HTR-8/SVneo (cell line): ENCODE measurements at regions not wholly inside any gene's neighbourhood (a gene's known extent, or its start where the extent isn't known, plus 50 kb on each side); places are given as distances from the start of the nearest gene placed in this dataset.
"Not testable (repeated sequence)": the region's sequence is repeated elsewhere in the genome, so short reads cannot be mapped to it uniquely, and the experiment has no call there.

ENCODE experiments used
- DNase-seq: peaks from one replicate; pipeline ENCODE4 v3.0.0; 2011; ENCODE audit warnings: low spot score, mixed read lengths; ENCODE audit not compliant: insufficient read length
- FAIRE-seq: peaks from 2 replicates; lab custom pipeline; 2011; peaks lifted over from hg19 to GRCh38; lab: Jason Lieb, UNC

- FAIRE-seq (no peak), DNase-seq (no peak)
These were observed 1200.9 kb downstream of the DSC3 start for GRCh38 chr18:29841631-29842030.

- peak; percentile 13 for DNase-seq
- no peak for FAIRE-seq
These were observed 1202.5 kb downstream of the DSC3 start for GRCh38 chr18:29840089-29840488.

DNA sequence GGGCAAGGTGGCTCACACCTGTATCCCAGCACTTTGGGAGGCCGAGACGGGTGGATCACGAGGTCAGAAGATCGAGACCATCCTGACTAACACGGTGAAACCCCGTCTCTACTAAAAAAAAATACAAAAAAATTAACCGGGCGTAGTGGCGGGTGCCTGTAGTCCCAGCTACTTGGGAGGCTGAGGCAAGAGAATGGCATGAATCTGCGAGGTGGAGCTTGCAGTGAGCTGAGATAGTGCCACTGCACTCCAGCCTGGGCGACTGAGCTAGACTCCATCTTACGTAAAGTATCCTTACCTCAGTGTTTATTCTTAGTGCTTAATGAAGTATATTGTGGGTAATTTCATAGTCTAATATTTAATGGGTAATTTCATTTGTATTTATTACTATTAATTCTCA, 1203.6 kb downstream of the DSC3 start:
- FAIRE-seq, DNase-seq: not testable (repeated sequence)

DNA sequence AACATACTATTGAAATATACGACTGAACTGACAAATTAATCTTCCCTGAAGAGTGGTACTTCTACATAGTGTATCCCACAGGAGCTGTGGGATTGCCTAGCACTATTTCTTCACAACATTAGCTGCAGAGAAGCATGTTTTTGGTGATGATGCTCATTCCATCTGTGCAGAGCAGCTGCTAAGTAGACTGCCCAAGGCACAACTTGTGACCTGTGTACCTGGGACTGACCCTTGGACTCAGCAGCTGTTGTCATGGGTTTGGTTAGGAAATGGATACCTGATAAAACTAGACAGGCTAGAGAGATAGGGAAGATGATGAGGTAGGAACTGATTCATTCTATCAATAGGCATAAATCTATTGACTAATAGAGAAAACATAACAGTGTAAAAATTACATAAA, 1204.0 kb downstream of the DSC3 start:
- DNase-seq (no peak), FAIRE-seq (no peak)

DNA sequence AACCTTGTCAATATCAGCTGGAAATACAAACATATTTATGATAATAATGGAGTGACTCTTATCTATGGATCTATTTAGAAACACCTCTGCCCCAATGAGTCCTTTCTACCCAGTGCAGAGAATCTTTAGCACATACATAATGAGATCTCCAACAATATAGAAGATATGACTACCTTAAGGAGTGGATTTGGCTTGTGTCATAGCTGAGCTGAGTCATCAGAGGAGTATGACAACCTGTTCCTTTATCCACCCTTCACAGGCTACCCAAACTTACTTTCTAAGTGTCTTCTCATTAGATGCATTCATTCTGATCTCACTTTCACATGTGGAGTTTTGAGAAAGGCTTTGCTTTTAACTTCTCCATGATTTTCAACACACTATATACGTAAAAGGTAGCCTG, 1218.9 kb downstream of the DSC3 start:
- no peak for FAIRE-seq

DNA sequence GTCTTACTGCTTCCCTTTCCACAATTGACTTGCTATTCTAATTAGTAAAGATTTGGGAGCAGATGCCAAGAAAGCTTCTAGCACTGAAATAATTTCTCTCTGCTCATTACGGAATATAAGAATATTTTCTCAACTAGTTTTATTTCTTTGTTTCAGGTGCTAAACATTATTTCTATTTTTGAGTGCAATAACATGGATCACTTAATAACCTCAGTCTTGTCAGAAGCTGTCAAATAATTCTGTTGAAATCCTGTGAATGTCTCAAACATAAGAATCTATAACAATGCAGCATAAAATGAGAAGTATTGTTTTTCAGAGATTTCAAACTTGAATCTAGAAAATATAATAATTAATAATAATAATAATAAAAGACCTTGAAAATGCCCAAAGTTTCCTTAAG, 1221.0 kb downstream of the DSC3 start:
- no peak for FAIRE-seq
- DNase-seq: no peak

More for the DNA sequence above, 1218.9 kb downstream of the DSC3 start:
- no peak for DNase-seq

DNA sequence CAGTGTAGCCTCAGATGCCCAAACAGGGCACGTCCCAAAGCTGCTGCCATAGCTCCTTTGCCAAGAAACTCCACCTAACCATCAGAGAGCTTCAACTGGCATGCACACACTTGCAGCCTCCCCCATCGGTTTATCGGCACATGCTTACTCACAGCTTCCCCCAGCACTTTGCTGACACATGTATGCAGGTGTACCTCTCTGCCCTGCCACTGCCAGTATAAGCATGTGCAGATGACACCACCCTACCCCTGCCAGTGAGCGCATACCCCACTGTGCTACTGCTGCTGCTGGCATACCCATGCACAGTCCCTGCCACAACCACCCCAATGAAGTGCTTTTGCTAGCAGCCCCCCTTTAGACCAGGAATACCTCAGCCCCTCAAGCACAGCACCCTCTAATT, 1231.0 kb downstream of the DSC3 start:
- DNase-seq (no peak), FAIRE-seq (no peak)

DNA sequence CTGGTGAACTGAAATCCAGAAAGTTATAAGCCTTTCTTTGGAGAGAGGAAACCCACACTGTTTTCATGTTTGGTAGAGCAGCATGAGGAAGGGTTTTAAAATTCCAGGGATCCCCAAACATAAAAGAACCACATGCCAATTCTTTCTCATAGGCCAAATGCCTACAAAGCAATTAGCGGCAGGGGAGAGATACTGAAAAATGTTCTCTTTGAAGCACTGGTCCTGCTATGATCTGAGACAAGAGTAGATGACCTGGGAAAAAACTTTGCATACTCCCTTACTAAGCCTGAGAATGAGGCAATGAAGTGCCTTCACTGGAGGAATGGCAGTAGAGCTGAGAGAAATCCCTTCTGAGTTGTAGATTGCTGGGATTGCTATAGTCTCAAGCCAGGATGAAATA, 1261.7 kb downstream of the DSC3 start:
- FAIRE-seq (no peak), DNase-seq (no peak)

- no peak for DNase-seq
- no peak for FAIRE-seq
These were observed 1263.4 kb downstream of the DSC3 start for GRCh38 chr18:29779096-29779495.

DNA sequence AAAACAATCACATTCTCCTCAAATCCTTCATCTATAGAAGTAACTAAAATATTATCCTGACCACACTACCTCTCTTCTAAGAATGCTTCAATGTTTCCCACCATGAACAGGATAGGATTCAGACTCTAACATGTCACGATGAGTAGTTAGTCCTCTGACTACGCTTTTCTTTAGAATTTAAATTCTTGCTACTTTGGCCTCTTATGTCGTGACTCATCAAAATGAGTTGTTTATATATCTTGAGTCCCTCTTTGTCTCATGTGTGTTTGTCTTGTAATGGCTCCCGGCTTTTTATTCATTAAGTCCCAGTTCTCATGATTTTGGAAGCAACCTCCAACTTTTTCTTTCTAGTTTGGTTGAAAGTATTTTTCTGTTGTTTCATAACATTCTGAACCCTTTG, 1289.2 kb downstream of the DSC3 start:
- FAIRE-seq: no peak
- no peak for DNase-seq

GRCh38 chr18:29749704-29750103, 1292.8 kb downstream of the DSC3 start:
- no peak for DNase-seq

DNA sequence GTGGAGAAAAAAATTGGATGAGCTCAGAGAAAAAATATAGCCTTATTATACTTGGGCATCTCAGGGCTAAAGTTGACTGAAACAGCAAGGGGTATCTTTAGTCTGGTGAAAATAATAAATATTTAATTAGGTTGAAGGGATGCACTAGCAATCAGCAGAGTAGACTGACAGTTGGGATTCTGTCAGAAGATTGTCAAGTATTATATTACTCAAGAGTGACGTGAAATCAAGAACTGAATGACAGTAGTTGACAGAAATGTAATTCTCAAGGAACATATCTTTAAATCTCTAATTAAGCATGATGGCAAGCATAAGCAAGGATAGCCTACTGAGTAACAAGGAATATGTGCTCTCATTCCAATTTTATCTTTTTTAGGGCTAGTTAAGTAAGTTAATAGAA, 1301.1 kb downstream of the DSC3 start:
- FAIRE-seq (no peak), DNase-seq (no peak)

More at GRCh38 chr18:29749704-29750103, 1292.8 kb downstream of the DSC3 start:
- FAIRE-seq: no peak

DNA sequence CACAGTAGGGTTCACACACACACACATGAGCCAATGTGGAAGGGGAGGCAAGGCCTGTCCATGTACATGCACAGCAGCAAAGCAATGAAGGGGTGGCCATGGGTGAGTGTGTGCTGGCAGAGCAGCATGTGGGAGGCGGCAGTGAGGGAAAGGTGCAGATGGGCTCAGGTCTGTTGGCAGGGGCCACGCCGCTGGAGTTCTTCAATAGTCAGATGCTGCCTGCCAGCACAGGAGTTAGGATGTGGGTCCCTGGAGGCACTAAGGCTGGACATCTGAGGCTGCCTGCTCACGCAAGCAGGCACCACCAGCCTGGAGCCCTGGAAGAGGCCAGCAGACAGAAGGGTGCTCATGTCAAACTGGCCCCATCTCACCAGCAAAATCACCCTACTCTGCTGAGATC, 1304.9 kb downstream of the DSC3 start:
- FAIRE-seq (no peak), DNase-seq (no peak)

DNA sequence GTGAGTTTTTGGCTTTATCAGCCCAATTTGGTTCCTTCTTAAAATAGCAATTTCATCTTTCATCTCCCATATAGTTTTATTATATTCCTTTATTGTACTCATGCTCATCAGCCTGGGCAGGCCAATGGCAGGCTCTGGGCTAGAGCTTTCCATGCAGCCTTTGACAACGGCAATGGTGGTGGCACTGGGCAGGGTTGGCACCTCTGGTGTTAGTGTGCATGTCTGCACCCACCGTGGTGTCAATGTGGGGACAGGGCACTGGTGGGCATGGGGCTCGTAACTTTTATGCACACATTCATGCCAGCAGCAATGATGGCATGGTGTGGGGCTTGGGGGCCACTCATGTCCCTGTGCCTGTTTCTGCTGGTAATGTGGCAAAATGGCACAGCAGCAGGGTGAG, 1305.4 kb downstream of the DSC3 start:
- no peak for DNase-seq
- no peak for FAIRE-seq

DNA sequence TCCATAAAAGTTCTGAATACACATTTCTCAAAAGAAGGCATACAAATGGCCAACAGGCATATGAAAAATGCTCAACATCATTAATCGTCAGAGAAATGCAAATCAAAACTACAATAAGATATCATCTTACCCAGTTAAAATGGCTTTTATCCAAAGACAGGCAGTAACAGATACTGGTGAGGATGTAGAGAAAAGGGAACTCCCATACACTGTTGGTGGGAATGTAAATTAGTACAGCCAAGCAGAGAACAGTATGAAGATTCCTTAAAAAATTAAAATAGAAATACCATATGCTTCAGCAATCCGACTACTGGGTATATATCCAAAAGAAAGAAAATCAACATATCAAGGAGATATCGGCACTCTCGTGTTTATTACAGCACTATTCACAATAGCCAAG, 1312.5 kb downstream of the DSC3 start:
- DNase-seq (no peak), FAIRE-seq (no peak)

DNA sequence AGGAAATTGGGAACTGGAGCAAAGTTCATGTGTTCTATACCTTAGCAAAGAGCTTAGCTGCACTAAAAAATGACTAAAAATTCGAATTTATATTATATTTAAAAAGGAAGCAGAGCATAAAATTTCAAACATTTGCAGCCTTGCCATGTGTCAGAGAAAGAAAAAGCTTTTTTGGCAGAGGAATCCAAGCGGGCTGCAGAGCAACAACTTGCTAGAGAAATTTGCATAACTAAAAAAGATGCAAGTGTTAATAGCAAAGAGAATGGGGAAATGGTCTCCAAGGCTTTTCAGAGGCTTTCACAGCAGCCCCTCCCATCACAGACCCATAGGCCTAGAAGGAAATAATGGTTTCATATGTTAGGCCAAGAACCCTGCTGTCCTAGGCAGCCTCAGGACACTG, 1315.9 kb downstream of the DSC3 start:
- DNase-seq (no peak), FAIRE-seq (no peak)

- not testable (repeated sequence) for FAIRE-seq, DNase-seq
These were observed 1319.1 kb downstream of the DSC3 start for GRCh38 chr18:29723486-29723885.

- FAIRE-seq, DNase-seq: not testable (repeated sequence)
These were observed 1326.6 kb downstream of the DSC3 start for GRCh38 chr18:29715960-29716359.

GRCh38 chr18:29712785-29713184, 1329.8 kb downstream of the DSC3 start:
- DNase-seq (no peak), FAIRE-seq (no peak)

GRCh38 chr18:29711932-29712331, 1330.6 kb downstream of the DSC3 start:
- FAIRE-seq (no peak), DNase-seq (no peak)

DNA sequence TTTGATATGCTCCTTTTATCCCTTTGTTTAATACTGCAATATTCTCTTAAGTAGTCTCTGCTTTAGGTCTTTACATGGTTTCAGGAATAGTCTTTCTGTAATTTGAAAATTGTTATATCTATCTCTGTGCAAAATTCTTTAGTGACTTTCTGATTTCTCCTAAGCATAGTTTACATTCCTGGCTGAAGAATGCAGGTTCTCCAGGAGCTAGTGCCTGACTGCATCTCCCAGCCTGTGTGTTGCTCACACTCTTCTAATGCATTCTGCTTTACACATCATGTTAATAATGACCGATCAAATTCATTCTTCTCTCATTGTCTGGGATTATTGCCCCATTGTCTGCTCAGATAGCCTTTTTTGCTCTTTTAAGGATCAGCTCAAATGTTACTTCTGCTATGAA, 1349.2 kb downstream of the DSC3 start:
- DNase-seq: no peak
- no peak for FAIRE-seq

- DNase-seq: no peak
- no peak for FAIRE-seq
These were observed 1361.0 kb downstream of the DSC3 start for GRCh38 chr18:29681578-29681977.
